Loucy (cell line): ENCODE measurements at regions not wholly inside any gene's neighbourhood (a gene's known extent, or its start where the extent isn't known, plus 50 kb on each side); places are given as distances from the start of the nearest gene placed in this dataset.

Source experiments
- EZH2phosphoT487 ChIP-seq: fragments of 200-600 bp; IDR thresholded peaks from 2 replicates; pipeline ENCODE4 v1.6.1; 2018; ENCODE audit warnings: antibody characterized with exemption, mild to moderate bottlenecking, moderate library complexity, borderline replicate concordance
- TF ChIP-seq, protein P1 (sequence below): fragments of 200-600 bp; sonication (generic); conservative IDR thresholded peaks from 2 replicates; pipeline ENCODE4 v1.5.1; 2014; ENCODE audit warnings: mild to moderate bottlenecking, antibody characterized with exemption, low read length

- TF ChIP-seq, protein P1, sequence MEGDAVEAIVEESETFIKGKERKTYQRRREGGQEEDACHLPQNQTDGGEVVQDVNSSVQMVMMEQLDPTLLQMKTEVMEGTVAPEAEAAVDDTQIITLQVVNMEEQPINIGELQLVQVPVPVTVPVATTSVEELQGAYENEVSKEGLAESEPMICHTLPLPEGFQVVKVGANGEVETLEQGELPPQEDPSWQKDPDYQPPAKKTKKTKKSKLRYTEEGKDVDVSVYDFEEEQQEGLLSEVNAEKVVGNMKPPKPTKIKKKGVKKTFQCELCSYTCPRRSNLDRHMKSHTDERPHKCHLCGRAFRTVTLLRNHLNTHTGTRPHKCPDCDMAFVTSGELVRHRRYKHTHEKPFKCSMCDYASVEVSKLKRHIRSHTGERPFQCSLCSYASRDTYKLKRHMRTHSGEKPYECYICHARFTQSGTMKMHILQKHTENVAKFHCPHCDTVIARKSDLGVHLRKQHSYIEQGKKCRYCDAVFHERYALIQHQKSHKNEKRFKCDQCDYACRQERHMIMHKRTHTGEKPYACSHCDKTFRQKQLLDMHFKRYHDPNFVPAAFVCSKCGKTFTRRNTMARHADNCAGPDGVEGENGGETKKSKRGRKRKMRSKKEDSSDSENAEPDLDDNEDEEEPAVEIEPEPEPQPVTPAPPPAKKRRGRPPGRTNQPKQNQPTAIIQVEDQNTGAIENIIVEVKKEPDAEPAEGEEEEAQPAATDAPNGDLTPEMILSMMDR = no peak
- no peak for TF ChIP-seq EZH2phosphoT487
Measured at GRCh38 chrX:126967225-126967624, 147.7 kb downstream of the PRR32 start.
